MCF 10A (cell line): ENCODE measurements at regions not wholly inside any gene's neighbourhood (a gene's known extent, or its start where the extent isn't known, plus 50 kb on each side); places are given as distances from the start of the nearest gene placed in this dataset.

Experiments used
- BruUV-seq: library from RNA; stranded (reverse); fragments of 400-500 nt; replicated peaks from 2 replicates; lab custom pipeline; 2021; lab: Mats Ljungman, UMichigan
- CTCF ChIA-PET: fragments of 300-600 bp; sonication (Branson Sonifier 250); formaldehyde crosslinking; extraction: SDS; loops from one replicate; lab custom pipeline; 2021; ENCODE audit warnings: antibody characterized with exemption, inconsistent platforms; lab: Yijun Ruan, JAX
- POLR2A ChIA-PET: fragments of 300-600, 350-650 bp; sonication (Branson Sonifier 250); formaldehyde crosslinking; extraction: SDS; loops from one replicate; lab custom pipeline; 2020; ENCODE audit warnings: antibody characterized with exemption, inconsistent platforms; lab: Yijun Ruan, JAX
- DNase-seq: peaks from one replicate; pipeline ENCODE4 v3.0.0-alpha.2; 2018; ENCODE audit not compliant: unreplicated experiment
- H3K27ac Mint-ChIP-seq: one replicate; pipeline ENCODE4 v1.8.0; 2022; ENCODE audit warnings: mild to moderate bottlenecking, low read depth, mixed read lengths; ENCODE audit not compliant: unreplicated experiment
- H3K27me3 Mint-ChIP-seq: one replicate; pipeline ENCODE4 v1.8.0; 2022; ENCODE audit warnings: mixed read lengths; ENCODE audit not compliant: insufficient read depth, unreplicated experiment
- H3K36me3 Mint-ChIP-seq: one replicate; pipeline ENCODE4 v1.8.0; 2022; ENCODE audit warnings: mild to moderate bottlenecking, moderate library complexity, mixed read lengths; ENCODE audit not compliant: insufficient read depth, unreplicated experiment
- H3K4me1 Mint-ChIP-seq: one replicate; pipeline ENCODE4 v1.8.0; 2022; ENCODE audit warnings: mixed read lengths; ENCODE audit not compliant: insufficient read depth, unreplicated experiment
- H3K4me3 Mint-ChIP-seq: one replicate; pipeline ENCODE4 v1.8.0; 2022; ENCODE audit warnings: mild to moderate bottlenecking, moderate library complexity, mixed read lengths; ENCODE audit not compliant: unreplicated experiment
- H3K9me3 Mint-ChIP-seq: one replicate; pipeline ENCODE4 v1.8.0; 2022; ENCODE audit warnings: mixed read lengths; ENCODE audit not compliant: unreplicated experiment
- CTCF ChIP-seq: fragments of 200-600 bp; IDR thresholded peaks from one replicate; pipeline ENCODE4 v1.8.0; 2022; ENCODE audit warnings: antibody characterized with exemption, mild to moderate bottlenecking; ENCODE audit not compliant: unreplicated experiment
- intact Hi-C: fragments of 100-400 bp; cut with micrococcal nuclease; formaldehyde crosslinking; loops from 2 replicates; pipeline ENCODE4 v1.14.1; 2022

GRCh38 chr5:174186096-174186695 lies 140.7 kb downstream of the NSG2 start:
- no peak overlapping the region for H3K4me3 Mint-ChIP-seq
- no peak overlapping the region for H3K27ac Mint-ChIP-seq
- POLR2A ChIA-PET = no interaction called here
- no TSS peak for BruUV-seq
- no peak for TF ChIP-seq CTCF
- no peak for DNase-seq
- H3K27me3 Mint-ChIP-seq = peaks cover 33% of the 10 kb centered on the region
- intact Hi-C loops = no loop called here
- H3K36me3 Mint-ChIP-seq = no peaks in the 10 kb centered on the region
- CTCF ChIA-PET = interaction anchor here (0.9 to 1.1 kb wide), 3 partner anchors 17 to 141 kb away, joined by 3 to 4 read pairs (median 4); partner anchors contain the start of gene NSG2
- H3K9me3 Mint-ChIP-seq = no peaks in the 10 kb centered on the region
- H3K4me1 Mint-ChIP-seq = peaks cover 10% of the 10 kb centered on the region

GRCh38 chr5:174187001-174187400 lies 141.5 kb downstream of the NSG2 start:
- H3K27me3 Mint-ChIP-seq = peaks cover 32% of the 10 kb centered on the region
- no peak overlapping the region for H3K4me3 Mint-ChIP-seq
- H3K4me1 Mint-ChIP-seq = peaks cover 10% of the 10 kb centered on the region
- intact Hi-C loops = no loop called here
- DNase-seq = no peak
- H3K27ac Mint-ChIP-seq = no peak overlapping the region
- H3K9me3 Mint-ChIP-seq = no peaks in the 10 kb centered on the region
- TF ChIP-seq CTCF = no peak
- CTCF ChIA-PET = interaction anchor here (0.9 to 1.1 kb wide), 3 partner anchors 18 to 141 kb away, joined by 3 to 4 read pairs (median 4); partner anchors contain the start of gene NSG2
- no TSS peak for BruUV-seq
- no peaks in the 10 kb centered on the region for H3K36me3 Mint-ChIP-seq
- POLR2A ChIA-PET = no interaction called here

- intact Hi-C loops = no loop called here
- BruUV-seq = no TSS peak
- no peak overlapping the region for H3K27ac Mint-ChIP-seq
- no peak for DNase-seq
- no peak overlapping the region for H3K4me3 Mint-ChIP-seq
- TF ChIP-seq CTCF = no peak
- H3K36me3 Mint-ChIP-seq = no peaks in the 10 kb centered on the region
- H3K4me1 Mint-ChIP-seq = peaks cover 10% of the 10 kb centered on the region
- POLR2A ChIA-PET = interaction anchor here (0.7 kb wide), 1 partner anchor 396 kb away, joined by 3 read pairs; no protein-coding TSS in a partner anchor
- CTCF ChIA-PET = no interaction called here
- no peaks in the 10 kb centered on the region for H3K9me3 Mint-ChIP-seq
- H3K27me3 Mint-ChIP-seq = peaks cover 32% of the 10 kb centered on the region
Observed at GRCh38 chr5:174187481-174187880, 142.0 kb downstream of the NSG2 start.

GRCh38 chr5:174188295-174188694 lies 142.8 kb downstream of the NSG2 start:
- intact Hi-C loops = no loop called here
- Mint-ChIP-seq H3K4me1 (peaks cover 10% of the 10 kb centered on the region), H3K27me3 (peaks cover 33% of the 10 kb centered on the region), H3K27ac (no peak overlapping the region), H3K36me3 (no peaks in the 10 kb centered on the region), H3K4me3 (no peak overlapping the region), H3K9me3 (no peaks in the 10 kb centered on the region)
- peak; percentile 53 for DNase-seq
- no TSS peak for BruUV-seq
- ChIA-PET CTCF (no interaction called here), POLR2A (no interaction called here)
- TF ChIP-seq CTCF = no peak
